ENCODE measurements at regions not wholly inside any gene's neighbourhood (a gene's known extent, or its start where the extent isn't known, plus 50 kb on each side); places are given as distances from the start of the nearest gene placed in this dataset.

DNA sequence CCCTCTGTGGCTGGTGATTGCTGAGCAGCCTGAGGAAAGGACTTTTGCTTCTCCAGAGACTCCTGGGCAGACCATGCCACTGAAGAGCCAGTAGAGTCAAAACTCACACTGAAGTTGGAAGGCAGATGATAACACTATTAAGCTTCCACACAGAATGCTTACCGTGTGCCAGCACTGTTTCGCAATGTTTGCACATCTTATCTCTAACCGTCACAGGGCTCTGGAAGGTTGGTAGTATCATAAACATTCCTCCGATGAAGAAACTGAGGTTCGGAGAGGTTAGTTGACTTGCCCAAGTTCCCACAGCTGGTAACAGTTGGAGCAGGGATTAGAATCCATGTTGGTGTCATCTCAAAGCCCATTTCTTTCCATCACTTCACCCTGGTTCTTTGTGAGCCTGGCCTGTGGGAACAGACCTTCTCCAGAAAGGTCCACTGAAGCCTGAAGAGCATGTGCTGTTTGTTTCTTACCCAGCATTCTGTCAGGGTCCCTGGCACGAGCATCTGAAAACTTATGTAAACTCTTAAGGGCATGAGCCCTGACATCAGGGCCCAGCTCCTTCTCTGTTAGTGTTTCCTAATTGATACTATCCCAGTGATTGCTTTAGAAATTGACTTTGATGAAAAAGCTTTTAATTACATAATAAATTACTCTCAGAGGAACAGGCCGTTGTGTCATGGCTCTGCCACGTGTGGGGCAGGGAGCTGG, 77.0 kb upstream of the PRR23C start (continued):
- TF ChIP-seq, protein P1, sequence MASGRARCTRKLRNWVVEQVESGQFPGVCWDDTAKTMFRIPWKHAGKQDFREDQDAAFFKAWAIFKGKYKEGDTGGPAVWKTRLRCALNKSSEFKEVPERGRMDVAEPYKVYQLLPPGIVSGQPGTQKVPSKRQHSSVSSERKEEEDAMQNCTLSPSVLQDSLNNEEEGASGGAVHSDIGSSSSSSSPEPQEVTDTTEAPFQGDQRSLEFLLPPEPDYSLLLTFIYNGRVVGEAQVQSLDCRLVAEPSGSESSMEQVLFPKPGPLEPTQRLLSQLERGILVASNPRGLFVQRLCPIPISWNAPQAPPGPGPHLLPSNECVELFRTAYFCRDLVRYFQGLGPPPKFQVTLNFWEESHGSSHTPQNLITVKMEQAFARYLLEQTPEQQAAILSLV (tag; IDR thresholded peaks at IDR 0.05) = peak; percentile 56; the same call in 1 of the 2 replicates
- TF ChIP-seq E2F1 (CRISPR knock-in tag; IDR thresholded peaks at IDR 0.05) = no peak
- TF ChIP-seq ZNF561 (CRISPR knock-in tag; conservative IDR thresholded peaks at IDR 0.05) = no peak
- TF ChIP-seq, protein P2, sequence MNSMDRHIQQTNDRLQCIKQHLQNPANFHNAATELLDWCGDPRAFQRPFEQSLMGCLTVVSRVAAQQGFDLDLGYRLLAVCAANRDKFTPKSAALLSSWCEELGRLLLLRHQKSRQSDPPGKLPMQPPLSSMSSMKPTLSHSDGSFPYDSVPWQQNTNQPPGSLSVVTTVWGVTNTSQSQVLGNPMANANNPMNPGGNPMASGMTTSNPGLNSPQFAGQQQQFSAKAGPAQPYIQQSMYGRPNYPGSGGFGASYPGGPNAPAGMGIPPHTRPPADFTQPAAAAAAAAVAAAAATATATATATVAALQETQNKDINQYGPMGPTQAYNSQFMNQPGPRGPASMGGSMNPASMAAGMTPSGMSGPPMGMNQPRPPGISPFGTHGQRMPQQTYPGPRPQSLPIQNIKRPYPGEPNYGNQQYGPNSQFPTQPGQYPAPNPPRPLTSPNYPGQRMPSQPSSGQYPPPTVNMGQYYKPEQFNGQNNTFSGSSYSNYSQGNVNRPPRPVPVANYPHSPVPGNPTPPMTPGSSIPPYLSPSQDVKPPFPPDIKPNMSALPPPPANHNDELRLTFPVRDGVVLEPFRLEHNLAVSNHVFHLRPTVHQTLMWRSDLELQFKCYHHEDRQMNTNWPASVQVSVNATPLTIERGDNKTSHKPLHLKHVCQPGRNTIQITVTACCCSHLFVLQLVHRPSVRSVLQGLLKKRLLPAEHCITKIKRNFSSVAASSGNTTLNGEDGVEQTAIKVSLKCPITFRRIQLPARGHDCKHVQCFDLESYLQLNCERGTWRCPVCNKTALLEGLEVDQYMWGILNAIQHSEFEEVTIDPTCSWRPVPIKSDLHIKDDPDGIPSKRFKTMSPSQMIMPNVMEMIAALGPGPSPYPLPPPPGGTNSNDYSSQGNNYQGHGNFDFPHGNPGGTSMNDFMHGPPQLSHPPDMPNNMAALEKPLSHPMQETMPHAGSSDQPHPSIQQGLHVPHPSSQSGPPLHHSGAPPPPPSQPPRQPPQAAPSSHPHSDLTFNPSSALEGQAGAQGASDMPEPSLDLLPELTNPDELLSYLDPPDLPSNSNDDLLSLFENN (IDR thresholded peaks at IDR 0.05; ENCODE audit: low read depth in 2 of 2, low read length in 2 of 2) = no peak
- no peak for TF ChIP-seq ZNF644 (tag; IDR thresholded peaks at IDR 0.05; ENCODE audit: low read depth)
- 0 out of 2 replicates have a peak, but pooled peaks have one; percentile 37 for TF ChIP-seq GATA2 (CRISPR knock-in tag; IDR thresholded peaks at IDR 0.05)
- no peak for TF ChIP-seq KDM5B (IDR thresholded peaks at IDR 0.05; ENCODE audit: insufficient replicate concordance, low read depth, low read length)
